Activated CD4-positive, CD25-positive, alpha-beta regulatory T cell treated with anti-CD3 and anti-CD28 coated beads, Interleukin-2, amount 50 U/mL, for 72 hours (primary cell): ENCODE measurements at regions not wholly inside any gene's neighbourhood (a gene's known extent, or its start where the extent isn't known, plus 50 kb on each side); places are given as distances from the start of the nearest gene placed in this dataset.
"Not testable (repeated sequence)": the region's sequence is repeated elsewhere in the genome, so short reads cannot be mapped to it uniquely, and the experiment has no call there.

Experiments used
- DNase-seq: peaks from one replicate; pipeline ENCODE4 v3.0.0; 2021

DNA sequence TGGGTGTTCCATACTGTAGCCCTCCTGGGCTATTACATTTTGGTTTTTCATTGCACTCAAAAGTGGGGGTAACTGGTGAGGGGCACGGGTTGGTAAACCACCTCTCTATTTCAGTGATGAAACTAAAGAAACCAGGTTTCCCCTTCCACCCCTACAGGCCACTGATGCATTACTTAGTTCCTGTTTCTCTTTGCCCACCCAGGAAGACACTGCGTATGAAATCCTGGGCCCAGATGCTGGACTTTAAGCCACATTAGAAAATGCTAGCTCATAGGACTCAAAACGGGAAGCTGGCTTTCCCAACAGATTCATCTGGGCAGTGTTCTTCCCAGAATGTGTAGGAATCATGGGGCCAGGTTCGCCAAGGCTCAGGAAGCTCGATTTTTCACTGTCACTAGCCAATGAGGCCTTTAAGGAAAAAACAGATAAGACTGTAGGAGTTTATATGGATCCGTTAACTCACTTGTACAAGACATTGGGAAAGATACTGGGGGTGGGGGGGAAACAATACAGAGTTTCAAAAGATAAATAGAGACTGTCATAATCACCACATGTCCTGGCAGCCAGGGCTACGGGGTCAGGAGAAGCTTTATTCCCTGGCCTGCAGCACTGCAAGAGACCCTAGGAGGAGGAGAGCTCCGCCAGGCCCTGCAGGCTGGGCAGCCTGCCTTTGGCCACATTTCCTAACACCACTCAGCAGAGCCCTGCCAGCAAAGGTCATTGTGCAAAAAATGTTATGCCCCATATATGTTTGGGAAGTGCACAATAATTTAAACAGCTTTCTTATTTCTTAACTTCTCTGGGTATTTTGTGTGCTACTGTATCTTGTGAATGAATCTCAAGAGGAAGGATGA, 228.5 kb upstream of the PLGLB2 start:
- DNase-seq = not testable (repeated sequence)

DNA sequence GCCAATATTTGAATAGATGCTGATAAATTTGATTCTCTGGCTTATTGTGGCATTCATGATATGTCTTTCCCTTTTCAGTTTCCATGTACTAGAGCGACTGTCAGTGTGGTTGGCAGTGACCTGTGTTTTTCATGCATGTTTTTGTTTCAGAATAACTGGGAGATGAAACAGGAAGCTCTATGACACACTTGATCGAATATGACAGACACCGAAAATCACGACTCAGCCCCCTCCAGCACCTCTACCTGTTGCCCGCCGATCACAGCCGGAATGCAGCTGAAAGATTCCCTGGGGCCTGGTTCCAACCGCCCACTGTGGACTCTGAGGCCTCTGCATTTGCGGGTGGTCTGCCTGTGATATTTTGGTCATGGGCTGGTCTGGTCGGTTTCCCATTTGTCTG, 226.8 kb upstream of the PLGLB2 start:
- DNase-seq = not testable (repeated sequence)

DNA sequence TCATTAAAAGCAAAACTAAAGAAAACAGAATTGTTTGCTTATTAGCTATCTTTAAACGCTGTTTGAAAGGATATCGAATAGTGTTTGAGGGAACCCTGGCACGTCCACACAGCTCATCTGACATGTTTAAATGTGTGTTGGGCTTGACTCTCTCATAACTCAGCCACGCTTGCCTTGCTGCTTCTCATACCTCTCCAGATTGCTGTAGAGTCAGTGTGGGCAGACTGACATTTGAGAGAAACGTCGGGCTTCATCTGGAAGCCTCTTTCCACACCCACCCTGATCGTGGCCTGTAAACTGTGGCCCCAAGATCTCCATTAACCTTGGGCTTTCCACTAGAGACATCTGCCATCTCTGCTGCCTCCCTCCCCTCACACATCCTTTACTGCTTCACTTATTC, 226.4 kb upstream of the PLGLB2 start:
- not testable (repeated sequence) for DNase-seq

DNA sequence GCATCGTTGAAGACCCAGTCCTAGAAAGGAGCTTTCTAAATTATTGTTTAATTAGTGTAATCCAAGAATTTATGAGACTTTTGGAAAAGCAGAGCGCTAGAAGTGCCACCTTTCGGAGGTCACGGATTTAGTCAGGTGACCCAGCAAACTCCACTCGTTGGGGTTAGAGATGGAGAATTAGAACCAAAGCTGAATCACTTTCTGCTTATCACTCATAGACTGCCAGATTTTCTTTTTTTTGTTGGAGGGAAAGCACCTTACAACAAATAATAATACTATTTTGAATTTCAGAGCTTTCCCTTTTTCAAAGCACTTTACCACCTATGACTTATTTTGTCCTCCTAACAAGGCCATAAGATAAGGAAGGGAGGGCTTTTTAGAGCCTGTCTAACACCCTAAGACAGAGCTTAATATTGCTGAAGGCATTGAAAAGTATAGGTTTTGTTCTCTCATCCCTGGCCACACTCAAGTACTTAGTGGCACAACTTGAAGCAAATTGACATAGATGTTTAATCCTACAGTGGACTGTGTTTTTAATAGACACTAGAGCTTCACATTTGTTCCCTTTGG, 223.2 kb upstream of the PLGLB2 start:
- DNase-seq = not testable (repeated sequence)

DNA sequence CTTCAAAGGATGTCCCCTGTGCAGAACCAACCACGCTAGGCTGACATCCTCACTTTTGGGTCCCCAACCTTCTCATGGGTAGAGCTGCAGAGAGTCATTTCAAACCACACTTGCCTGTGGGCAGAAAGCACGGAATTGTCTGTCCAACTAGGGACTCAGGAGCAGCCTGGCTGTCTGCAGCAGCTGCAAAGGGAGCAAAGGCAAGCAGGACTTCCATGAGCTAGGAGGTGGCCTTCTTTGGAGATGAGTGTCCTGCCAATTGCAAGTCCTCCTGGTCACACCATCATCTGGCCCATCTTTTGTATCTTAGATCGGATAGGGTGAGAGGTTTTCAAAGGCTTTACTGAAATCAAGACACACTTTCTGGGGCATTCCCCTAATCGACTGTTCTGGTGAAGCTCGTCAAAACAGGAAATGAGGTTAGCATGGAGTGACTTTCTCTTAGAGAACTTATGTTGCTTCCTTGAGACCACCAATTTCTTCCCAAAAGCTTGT, 222.3 kb upstream of the PLGLB2 start:
- DNase-seq = not testable (repeated sequence)

DNA sequence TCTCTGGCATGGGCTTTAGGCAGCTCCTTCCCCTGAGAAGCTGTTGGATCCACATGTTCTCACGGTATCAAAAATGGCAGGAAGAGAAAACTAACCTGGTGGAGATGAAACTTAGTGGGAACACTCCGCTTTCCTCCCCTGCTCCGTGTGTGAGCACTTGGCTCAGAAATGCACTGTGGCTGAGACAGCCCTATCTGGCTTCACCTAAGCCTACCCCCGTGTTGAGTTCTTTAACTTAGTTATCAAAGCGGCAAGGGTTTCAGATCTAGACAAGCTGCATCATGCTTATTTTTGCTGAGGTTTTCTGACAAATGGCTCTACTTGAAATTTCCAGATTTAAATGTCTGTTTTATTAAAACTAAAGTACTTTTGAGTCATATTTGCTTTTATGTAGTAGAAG, 221.6 kb upstream of the PLGLB2 start:
- not testable (repeated sequence) for DNase-seq

DNA sequence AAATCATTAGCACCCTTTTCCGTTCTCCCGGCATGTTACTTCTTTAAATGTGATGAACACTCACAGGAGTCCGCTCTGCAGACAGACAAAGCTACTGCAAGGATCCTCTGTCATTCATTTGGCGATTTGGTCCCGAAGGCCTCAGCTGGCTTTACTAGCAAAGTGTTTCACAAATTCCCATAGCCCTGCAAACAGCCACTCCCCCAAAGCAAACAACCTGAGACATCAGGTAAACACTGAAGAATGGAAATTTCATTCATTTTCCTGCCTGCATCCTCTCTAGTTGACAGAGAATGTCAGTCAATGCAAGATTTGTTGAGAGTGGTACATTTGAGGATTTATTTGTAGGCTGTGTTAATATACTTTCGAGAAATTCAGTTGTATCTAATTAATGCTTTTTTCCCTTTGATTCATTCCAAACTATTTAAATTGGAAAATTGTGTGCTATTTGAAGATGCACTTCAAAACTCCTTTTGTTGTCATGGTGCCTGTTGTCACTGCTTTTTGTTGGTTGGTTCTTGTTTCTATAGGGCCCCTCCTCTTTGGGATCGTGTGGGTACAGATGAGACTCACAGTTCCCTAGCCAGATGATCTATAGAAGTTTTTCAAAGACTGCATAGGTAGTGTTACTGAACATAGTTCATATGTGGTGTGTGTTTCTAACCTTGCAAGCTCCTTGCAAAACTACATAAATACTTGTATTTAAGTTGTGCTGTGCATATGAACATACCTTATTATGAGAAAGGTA, 215.7 kb upstream of the PLGLB2 start:
- not testable (repeated sequence) for DNase-seq

DNA sequence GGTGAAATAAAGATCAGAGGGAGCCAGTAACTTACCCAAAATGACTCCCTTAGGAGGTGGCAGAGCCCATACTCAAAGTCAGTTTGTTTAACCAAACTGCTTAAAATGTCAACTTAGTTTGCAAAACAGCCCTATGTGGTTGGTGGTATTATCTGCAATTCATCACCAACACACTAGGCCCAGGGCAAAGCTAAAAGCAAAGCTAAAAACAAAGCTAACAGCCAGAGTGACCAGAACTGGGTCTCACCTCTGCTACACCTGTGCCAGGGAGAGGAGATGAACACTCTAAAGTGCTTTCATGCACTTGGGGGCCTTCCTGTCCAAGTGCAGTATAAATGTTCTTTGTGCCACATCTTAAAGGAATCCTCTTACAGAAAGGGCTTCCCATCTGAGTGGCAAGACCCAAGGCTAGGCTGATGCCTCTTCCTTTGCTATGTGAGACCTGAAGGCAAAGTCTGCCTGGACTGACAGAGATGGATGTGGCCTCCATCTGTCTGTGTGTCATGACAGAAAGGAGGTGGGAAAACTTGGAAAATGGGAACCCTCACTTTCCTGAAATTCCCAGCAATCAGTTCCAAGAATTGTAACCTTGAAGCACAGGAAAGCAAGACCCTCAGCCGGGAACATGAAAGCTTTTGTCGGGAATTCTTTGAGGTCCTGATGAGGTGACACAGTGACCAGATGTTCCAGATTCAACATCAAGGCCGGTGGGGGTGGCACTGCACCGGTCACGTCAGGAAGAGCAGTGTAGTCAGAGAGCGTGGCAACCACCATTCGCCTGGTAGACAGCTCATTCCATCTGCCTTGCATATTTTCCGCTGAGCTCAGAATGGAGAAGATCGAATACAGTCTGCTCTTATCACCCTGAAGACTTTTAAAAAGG, 214.3 kb upstream of the PLGLB2 start:
- not testable (repeated sequence) for DNase-seq

DNA sequence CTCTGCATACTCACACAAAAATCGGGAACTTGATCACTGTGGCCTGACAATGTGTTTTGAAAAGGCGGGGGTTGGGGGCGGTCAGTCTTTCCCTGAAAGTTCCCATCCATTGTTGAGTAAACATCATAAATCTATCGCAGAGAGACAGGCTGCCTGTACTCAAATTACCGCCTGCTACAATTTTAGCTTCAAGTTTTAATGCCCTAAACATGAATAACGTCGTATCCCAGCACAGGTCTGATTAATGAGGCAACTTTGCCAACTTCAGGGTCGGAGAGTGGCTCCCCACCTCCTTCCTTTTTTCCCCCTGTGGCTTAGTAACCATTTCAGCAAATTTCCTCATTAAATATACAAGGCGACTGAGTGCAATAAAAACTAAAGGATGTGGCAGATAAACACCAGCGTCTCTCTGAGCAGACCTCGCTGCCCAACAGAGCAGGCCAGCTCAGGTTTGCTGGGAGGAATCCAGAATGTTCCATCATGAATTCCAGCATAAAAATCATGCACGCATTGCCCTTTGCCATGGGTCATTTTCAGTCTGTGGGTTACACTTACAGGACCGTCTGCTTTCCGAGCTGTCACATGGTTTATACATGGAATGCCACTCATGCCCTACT, 213.5 kb upstream of the PLGLB2 start:
- DNase-seq = not testable (repeated sequence)

DNA sequence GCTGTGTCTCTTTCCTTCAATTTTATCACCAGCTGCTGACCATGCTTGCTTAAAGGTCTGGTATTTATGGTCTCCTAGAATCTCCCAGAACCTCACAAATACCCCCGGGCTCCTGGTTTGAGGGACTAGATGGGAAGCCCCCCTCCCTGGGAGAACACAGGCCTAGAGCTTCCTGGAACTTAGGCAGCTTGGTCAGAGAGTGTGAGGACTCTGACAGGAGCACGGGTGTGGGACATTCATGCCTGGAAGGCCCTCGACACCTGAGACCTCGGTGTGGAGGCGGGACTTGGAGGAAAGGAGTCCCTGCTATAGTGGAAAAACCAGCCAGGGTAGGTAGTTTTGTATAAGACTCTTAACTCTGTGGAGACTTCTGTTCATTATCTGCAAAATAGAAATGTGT, 211.5 kb upstream of the PLGLB2 start:
- DNase-seq = not testable (repeated sequence)

DNA sequence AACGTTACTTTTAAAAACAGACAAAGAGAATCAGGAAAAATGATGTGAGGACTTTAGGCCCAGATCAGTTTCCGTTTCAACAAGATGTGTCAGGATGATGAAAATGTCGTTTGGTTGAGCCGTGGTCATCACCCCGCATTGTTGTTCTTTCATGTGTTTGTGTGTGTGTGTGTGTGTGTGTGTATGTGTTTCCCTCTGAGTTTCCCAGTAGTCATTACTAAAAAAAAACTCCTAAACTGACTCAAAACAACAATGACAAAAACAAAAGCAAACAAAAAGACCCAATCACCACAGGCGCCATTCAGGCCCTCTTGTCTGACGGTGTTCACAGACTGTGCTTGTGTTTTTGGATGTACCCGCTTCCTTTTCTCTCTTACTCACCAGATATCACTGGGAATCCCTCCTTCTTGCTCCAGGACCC, 210.6 kb upstream of the PLGLB2 start:
- not testable (repeated sequence) for DNase-seq

DNA sequence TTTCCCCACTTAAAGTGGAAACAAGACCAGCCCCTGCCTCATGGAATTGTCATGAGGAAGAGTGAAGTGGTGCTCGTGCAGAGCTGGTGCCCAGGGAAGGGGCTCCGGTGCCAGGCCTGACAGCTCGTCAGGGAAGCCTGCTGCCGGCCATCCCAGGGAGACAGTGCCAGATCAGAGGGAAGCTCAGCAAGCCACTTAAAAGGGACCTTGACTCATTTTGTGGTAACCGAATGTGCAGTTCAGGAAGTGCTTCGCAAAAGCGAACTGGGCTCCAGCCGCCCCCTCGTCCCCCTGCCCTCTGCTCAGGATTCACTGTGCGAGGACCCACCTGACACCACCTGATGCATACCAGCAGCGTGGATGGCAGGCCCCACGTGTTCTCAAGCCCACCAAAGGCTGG, 209.6 kb upstream of the PLGLB2 start:
- DNase-seq = not testable (repeated sequence)

DNA sequence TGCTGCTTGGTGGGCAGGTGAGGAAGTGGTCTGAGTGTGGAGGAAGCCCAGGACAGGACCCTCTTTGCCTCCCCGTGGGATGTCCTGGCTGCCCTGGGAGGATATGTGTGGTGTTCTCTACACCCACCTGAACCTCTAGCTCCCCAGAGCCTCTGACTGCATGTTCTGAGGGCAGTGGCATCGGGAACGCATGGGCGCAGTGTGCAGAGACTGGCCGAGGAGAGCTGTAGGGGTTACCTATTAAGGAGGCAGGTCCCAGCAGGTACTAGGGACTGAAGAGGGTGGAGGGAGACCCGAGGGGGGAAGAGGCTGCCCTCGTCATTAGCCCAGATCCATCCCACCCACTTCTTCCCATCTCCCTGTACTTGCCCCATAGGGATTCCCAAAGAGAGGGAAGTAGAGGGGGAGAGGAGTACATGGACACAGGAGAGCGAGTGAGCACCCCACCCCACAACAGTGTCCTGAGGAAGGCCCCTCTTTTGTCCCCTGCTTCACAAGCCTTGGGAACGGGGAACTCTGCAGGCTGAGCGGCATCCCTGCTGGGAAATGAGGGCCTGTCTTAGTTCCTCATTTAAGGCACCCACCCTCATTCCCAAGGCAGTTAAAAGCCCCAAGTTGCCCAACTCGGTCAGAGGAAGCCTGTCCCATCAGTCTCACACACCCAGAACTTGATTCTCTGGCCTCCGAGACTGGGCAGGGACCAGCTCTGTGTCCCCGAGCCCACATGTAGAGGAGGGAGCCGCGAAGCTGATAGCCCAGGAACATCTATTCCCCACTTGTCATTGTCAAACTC, 208.5 kb upstream of the PLGLB2 start:
- DNase-seq = not testable (repeated sequence)

DNA sequence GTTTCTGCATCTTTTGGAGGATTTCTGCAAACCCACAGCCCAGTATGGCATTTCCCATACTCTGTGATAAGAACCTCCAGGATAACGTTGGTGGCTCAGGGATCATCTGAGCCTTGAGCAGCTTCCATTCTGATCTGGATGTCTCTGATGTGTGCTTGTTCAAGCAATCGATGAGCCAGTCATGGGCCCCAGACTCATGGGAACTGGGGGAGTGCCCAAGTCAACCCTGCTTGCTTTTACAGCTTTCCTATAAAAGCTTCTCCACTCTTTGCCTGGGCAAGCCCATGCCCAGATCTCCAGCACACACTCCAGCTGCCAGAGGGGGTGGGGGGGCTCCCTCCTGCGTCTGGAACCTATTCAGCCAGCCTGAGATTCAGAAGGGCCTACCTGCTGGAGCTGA, 207.6 kb upstream of the PLGLB2 start:
- DNase-seq = not testable (repeated sequence)

DNA sequence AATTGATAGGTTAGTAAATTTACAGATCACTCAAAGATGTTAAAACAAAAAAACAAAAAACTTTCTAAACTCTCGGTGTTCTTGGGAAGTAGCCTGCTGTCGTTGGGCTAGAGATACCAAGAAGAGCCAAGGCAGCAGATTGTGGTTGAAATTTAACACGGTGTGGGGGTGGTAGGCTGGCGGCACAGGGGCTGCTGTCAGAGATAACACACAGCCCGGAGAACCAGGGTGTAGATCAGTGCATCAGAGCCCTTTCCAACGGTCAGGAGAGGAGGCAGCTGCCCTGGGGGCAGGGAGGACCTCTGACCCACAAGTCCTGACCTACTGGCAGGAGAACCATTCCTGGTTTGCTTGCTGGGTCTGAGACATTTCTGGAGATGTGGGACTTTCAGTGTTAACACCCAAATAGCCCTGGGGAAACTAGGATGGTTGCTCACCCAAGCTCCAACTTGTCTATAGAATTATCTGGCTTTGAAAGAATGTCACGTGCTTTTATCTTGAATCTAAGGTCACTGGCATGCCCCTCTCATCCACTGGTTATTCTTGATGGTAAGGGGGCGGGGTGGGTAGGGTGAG, 205.2 kb upstream of the PLGLB2 start:
- not testable (repeated sequence) for DNase-seq

DNA sequence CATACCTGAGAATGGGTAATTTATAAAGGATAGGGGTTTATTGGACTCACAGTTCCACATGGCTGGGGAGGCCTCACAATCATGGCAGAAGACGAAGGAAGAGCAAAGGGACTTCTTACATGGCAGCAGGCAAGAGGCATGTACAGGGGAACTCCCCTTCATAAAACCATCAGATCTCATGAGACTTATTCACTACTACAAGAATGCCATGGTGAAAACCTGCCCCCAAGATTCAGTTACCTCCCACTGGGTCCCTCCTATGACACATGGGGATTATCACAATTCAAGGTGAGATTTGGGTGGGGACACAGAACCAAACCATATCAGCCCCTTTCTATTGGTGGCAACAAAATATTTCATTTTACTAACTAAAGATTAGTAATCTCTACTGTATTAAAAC, 204.1 kb upstream of the PLGLB2 start:
- not testable (repeated sequence) for DNase-seq

DNA sequence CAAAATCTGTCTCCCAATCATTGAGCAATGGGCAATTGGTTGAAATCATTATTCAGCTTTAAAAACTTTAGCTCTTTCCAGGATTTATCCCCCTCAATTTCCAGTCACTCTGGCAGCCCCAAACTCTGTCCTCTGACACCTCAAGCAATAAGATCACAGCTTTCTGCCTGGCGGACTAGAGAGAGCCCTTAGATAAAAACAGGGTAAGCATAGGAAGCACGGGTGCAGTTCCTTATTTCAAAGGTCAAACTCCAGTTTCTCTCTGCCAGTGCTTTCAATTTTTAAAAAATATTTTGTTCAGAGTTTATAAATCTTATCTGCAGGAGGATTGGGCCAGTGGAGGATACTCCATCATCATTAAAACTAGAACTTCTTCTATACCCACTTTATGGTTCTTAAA, 200.8 kb upstream of the PLGLB2 start:
- DNase-seq = not testable (repeated sequence)

DNA sequence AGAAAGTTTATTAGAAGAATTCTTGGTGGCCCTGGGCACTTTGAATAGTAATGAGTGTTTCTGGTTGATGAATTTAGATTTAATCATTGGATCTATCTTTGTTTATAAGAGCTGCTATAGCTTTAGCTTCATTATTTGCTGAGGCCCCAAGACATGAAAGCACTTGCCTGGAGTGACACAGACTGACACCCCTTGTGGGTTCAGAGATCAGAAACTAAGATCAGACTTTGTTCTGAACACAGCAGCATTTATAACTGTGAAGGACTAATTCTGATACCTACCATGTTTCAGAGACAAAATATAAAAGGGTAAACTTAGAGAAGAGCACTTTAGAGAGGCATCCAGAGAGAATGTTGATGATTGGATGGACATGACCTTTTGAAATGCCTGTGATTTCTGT, 199.9 kb upstream of the PLGLB2 start:
- not testable (repeated sequence) for DNase-seq

DNA sequence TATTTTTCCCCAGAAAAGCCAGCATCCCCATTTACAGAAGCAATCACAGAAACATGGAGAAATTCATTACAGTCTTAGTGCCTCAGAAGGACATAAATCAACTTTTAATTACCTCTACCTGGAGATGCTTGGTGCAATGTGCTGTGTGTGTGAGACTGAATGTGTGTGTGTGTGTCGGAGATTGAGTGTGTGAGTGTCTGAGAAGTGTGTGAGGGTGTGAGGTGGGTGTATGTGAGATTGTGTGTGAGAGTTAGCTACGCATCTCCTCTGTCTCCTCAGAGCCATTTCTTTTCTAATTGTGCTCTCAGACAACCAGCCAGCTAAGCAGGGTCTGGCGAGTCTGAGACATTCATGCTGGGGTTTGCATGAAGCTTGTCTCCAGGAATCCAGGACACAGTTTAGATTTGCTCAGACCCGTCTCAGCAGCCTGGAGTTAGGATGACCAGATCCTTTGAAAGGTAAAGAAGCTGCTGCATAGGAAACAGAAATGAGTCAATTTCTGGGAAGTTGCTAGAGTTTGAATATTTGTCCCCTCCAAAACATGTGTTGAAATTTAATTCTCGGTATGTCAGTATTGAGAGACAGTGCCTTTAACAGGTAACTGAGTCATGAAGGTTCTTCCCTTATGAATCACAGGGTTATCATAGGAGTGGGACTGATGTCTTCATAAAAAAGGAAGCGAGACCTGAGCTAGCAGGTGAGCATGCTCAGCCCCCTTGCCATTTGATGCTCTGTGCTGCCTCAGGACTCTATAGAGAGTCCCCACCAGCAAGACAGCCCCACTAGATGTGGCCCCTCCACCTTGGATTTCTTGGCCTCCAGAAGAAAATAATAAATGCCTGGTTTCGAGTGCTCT, 199.0 kb upstream of the PLGLB2 start:
- not testable (repeated sequence) for DNase-seq
